K562 (cell line): ENCODE measurements at regions not wholly inside any gene's neighbourhood (a gene's known extent, or its start where the extent isn't known, plus 50 kb on each side); places are given as distances from the start of the nearest gene placed in this dataset.
A peak's percentile ranks its signal among the peaks of the same experiment; 100 is the strongest.
"Not testable (repeated sequence)": the region's sequence is repeated elsewhere in the genome, so short reads cannot be mapped to it uniquely, and the experiment has no call there.

Experiments
- ATAC-seq: fragments of 200-7000 bp; cut with Tn5 transposase; 3 replicates; pipeline ENCODE4 v1.9.1; 2020; ENCODE audit warnings: moderate library complexity
- BruUV-seq: library from RNA; stranded (reverse); fragments of 400-500 nt; replicated peaks from 2 replicates; lab custom pipeline; 2021; lab: Mats Ljungman, UMichigan
- CTCF ChIA-PET: fragments of 300-600 bp; formaldehyde crosslinking; extraction: SDS; loops from one replicate; lab custom pipeline; 2021; ENCODE audit warnings: low intra/inter-chr PET ratio; lab: Yijun Ruan, JAX
- POLR2A ChIA-PET: fragments of 300-600, 350-650 bp; sonication (Branson Sonifier 250); formaldehyde crosslinking; extraction: SDS; loops from one replicate; lab custom pipeline; 2021; ENCODE audit warnings: antibody characterized with exemption, inconsistent platforms; lab: Yijun Ruan, JAX
- DNase-seq, 4 experiments: peaks; one replicate each; pipeline versions ENCODE4 v3.0.0 to v3.0.0-alpha.2; 2011 to 2018; ENCODE audit warnings: low spot score in 3 of 4, mixed read lengths in 3 of 4; ENCODE audit errors: extremely low read depth in 1 of 4
- FAIRE-seq: peaks from 2 replicates; lab custom pipeline; 2011; peaks lifted over from hg19 to GRCh38; lab: Jason Lieb, UNC
- H2AFZ ChIP-seq: 2 replicates; pipeline ENCODE4 v1.6.0; 2011; ENCODE audit warnings: low read depth, low read length, control low read depth, inconsistent platforms
- H3K27ac ChIP-seq: fragments of 200-600 bp; 3 replicates; pipeline ENCODE4 v1.8.0; 2011; ENCODE audit warnings: low read depth, mild to moderate bottlenecking, control low read depth, inconsistent platforms, low read length, moderate library complexity, mixed read lengths; ENCODE audit errors: extremely low read depth
- H3K27me3 ChIP-seq, 2 experiments: fragments of 300-600 bp in 1 of 2; 2 replicates in 1 of 2; 3 replicates in 1 of 2; pipeline versions ENCODE4 v1.6.0 to v1.8.0; 2011; ENCODE audit warnings: inconsistent platforms in 2 of 2, low read length in 2 of 2, mild to moderate bottlenecking in 1 of 2, mixed read lengths in 1 of 2, moderate library complexity in 1 of 2; ENCODE audit not compliant: control insufficient read depth in 2 of 2, insufficient read depth in 2 of 2
- H3K36me3 ChIP-seq: fragments of 300-600 bp; 3 replicates; pipeline ENCODE4 v1.8.0; 2011; ENCODE audit warnings: mild to moderate bottlenecking, low read length, inconsistent platforms; ENCODE audit not compliant: control insufficient read depth, insufficient read depth
- H3K4me1 ChIP-seq, 2 experiments: fragments of 200-600 bp in 1 of 2; replicated peaks in 1 of 2; 2 replicates in 1 of 2; 3 replicates in 1 of 2; pipeline versions ENCODE4 v1.5.1 to v1.8.0; 2011; ENCODE audit warnings: inconsistent platforms in 2 of 2, low read length in 2 of 2, mild to moderate bottlenecking in 1 of 2, mixed read lengths in 1 of 2, moderate library complexity in 1 of 2; ENCODE audit not compliant: control insufficient read depth in 2 of 2, insufficient read depth in 2 of 2
- H3K4me2 ChIP-seq: 2 replicates; pipeline ENCODE4 v1.6.1; 2011; ENCODE audit warnings: low read length, control low read depth, inconsistent platforms, mixed read lengths; ENCODE audit not compliant: insufficient read depth
- H3K4me3 ChIP-seq: fragments of 200-600 bp; sonication (generic), shearing (Covaris generic); 2 replicates; pipeline ENCODE4 v1.5.1; 2016; ENCODE audit warnings: control low read depth, inconsistent platforms
- H3K79me2 ChIP-seq: fragments of 200-600 bp; 3 replicates; pipeline ENCODE4 v1.8.0; 2011; ENCODE audit warnings: low read length, inconsistent platforms; ENCODE audit not compliant: control insufficient read depth, insufficient read depth
- H3K9ac ChIP-seq, 2 experiments: 2 replicates each; pipeline versions ENCODE4 v1.6.0 to v1.6.1; 2011; ENCODE audit warnings: low read depth in 2 of 2, low read length in 2 of 2, control low read depth in 1 of 2, inconsistent platforms in 1 of 2, mild to moderate bottlenecking in 1 of 2, mixed read lengths in 1 of 2; ENCODE audit not compliant: insufficient read depth in 1 of 2
- H3K9me1 ChIP-seq: one replicate; pipeline ENCODE4 v1.6.0; 2011; ENCODE audit warnings: inconsistent platforms, mild to moderate bottlenecking, low read length, moderate library complexity; ENCODE audit not compliant: control insufficient read depth, insufficient read depth
- H3K9me3 ChIP-seq: replicated peaks from 2 replicates; pipeline ENCODE4 v1.5.1; 2011; ENCODE audit warnings: low read depth, low read length, inconsistent platforms; ENCODE audit not compliant: control insufficient read depth, insufficient read depth
- H4K20me1 ChIP-seq: replicated peaks from 2 replicates; pipeline ENCODE4 v1.6.1; 2011; ENCODE audit warnings: low read length, inconsistent platforms, mixed read lengths; ENCODE audit not compliant: control insufficient read depth, insufficient read depth
- ARHGAP35 ChIP-seq: fragments of 450-650 bp; IDR thresholded peaks from 2 replicates; pipeline ENCODE4 v1.6.1; 2018; ENCODE audit not compliant: partially characterized antibody
- C11orf30 ChIP-seq: fragments of 450-650 bp; IDR thresholded peaks from 2 replicates; pipeline ENCODE4 v1.6.1; 2016; ENCODE audit warnings: low read depth, mild to moderate bottlenecking
- MAFG ChIP-seq: fragments of 450-650 bp; conservative IDR thresholded peaks from 2 replicates; pipeline ENCODE4 v1.6.1; 2016; ENCODE audit warnings: missing genetic modification characterization, missing compliant biosample characterization
- MAFK ChIP-seq: IDR thresholded peaks from 2 replicates; pipeline ENCODE4 v1.6.1; 2011; ENCODE audit warnings: low read length, improper control_type of control experiment
- MTF1 ChIP-seq: fragments of 250-450 bp; sonication (Bioruptor Pico); IDR thresholded peaks from 2 replicates; pipeline ENCODE4 v1.9.0; 2021; ENCODE audit warnings: moderate library complexity, mild to moderate bottlenecking, inconsistent platforms, borderline replicate concordance
- MYC ChIP-seq, 2 experiments: fragments of 250-450 bp in 1 of 2; sonication (Bioruptor Pico) in 1 of 2; IDR thresholded peaks; 2 replicates each; pipeline versions ENCODE4 v1.5.1 to v1.6.1; 2012 to 2021; ENCODE audit warnings: low read depth in 2 of 2, borderline replicate concordance in 1 of 2, improper control_type of control experiment in 1 of 2, low read length in 1 of 2, mild to moderate bottlenecking in 1 of 2, moderate library complexity in 1 of 2
- NBN ChIP-seq: fragments of 450-650 bp; IDR thresholded peaks from 2 replicates; pipeline ENCODE4 v1.6.1; 2016; ENCODE audit warnings: low read depth, mild to moderate bottlenecking
- SIX5 ChIP-seq, 2 experiments: IDR thresholded peaks; 2 replicates each; pipeline ENCODE4 v1.6.1; 2011; ENCODE audit warnings: low read length in 2 of 2, borderline replicate concordance in 1 of 2, low read depth in 1 of 2, mild to moderate bottlenecking in 1 of 2, moderate library complexity in 1 of 2; ENCODE audit not compliant: insufficient read depth in 1 of 2
- TCFL5 ChIP-seq: fragments of 250-450 bp; sonication (Bioruptor Pico); conservative IDR thresholded peaks from 2 replicates; pipeline ENCODE4 v1.6.1; 2021; ENCODE audit warnings: mild to moderate bottlenecking, moderate library complexity, matching md5 sums
- ZNF316 ChIP-seq: fragments of 450-650 bp; IDR thresholded peaks from 2 replicates; pipeline ENCODE4 v1.6.1; 2016
- WGBS: fragments of 100-300 bp; shearing (Covaris generic); methylation state at CpG from one replicate; pipeline ENCODE4 v1.1.6; 2016; ENCODE audit warnings: low coverage, mixed read lengths; ENCODE audit not compliant: insufficient coverage; ENCODE audit errors: missing lambda C conversion rate; 5-methylcytosine and 5-hydroxymethylcytosine counted together
- in situ Hi-C: fragments of 300-500 bp; cut with MboI; formaldehyde crosslinking; loops from 4 replicates; pipeline ENCODE4 v1.15.0; 2018; ENCODE audit warnings: inconsistent platforms, mixed read lengths
- intact Hi-C: fragments of 100-400 bp; cut with micrococcal nuclease; formaldehyde crosslinking; loops from 2 replicates; pipeline ENCODE4 v1.14.2; 2022

- not testable (repeated sequence) for BruUV-seq, H3K9me3 ChIP-seq, H3K4me3 ChIP-seq, H3K36me3 ChIP-seq
- TF ChIP-seq C11orf30 (peak; percentile 38; the same call in 1 of the 2 replicates), ZNF316 (peak; percentile 63), MAFG (0 out of 2 replicates have a peak, but pooled peaks have one; percentile 8)
- TF ChIP-seq, all 486 proteins: peak for 3; not testable (repeated sequence) for 483
- H3K4me1 ChIP-seq, H3K27me3 ChIP-seq, in situ Hi-C loops, ATAC-seq, H4K20me1 ChIP-seq, H3K4me2 ChIP-seq, H3K79me2 ChIP-seq, H3K27ac ChIP-seq, H2AFZ ChIP-seq, intact Hi-C loops, CTCF ChIA-PET, DNase-seq, H3K9me1 ChIP-seq, H3K9ac ChIP-seq, POLR2A ChIA-PET, FAIRE-seq: not testable (repeated sequence)
- under 1% methylated on average over 6 of the region's 6 CpGs for WGBS
Observed at GRCh38 chr7:94797404-94797803, 110.0 kb upstream of the PPP1R9A start.

- Histone ChIP-seq H3K9ac (no peak overlapping the region), H3K9me1 (no peaks in the 10 kb centered on the region), H2AFZ (no peak overlapping the region), H3K4me1 (no peaks in the 10 kb centered on the region), H3K36me3 (no peaks in the 10 kb centered on the region), H3K4me2 (no peak overlapping the region), H3K9me3 (no peaks in the 10 kb centered on the region), H3K4me3 (no peak overlapping the region), H3K27me3 (no peaks in the 10 kb centered on the region), H3K79me2 (no peaks in the 10 kb centered on the region), H3K27ac (no peak overlapping the region), H4K20me1 (no peaks in the 10 kb centered on the region)
- TF ChIP-seq ARHGAP35: no peak
- TF ChIP-seq ZNF316: peak; percentile 59
- peak; percentile 8; the same call in 1 of the 2 replicates for TF ChIP-seq MAFK
- TF ChIP-seq MTF1: no peak
- peak; percentile 48; the same call in 1 of the 2 replicates for TF ChIP-seq MAFG
- no peak for TF ChIP-seq TCFL5 (CRISPR knock-in tag)
- no peak for TF ChIP-seq SIX5 (IDR thresholded peaks at IDR 0.05; ENCODE audit: borderline replicate concordance in 1 of 2, insufficient read depth in 1 of 2, low read depth in 1 of 2, low read length in 2 of 2)
- TF ChIP-seq NBN: no peak
- no peak for TF ChIP-seq MYC (IDR thresholded peaks at IDR 0.05; ENCODE audit: low read depth, low read length)
- TF ChIP-seq MYC (CRISPR knock-in tag; IDR thresholded peaks at IDR 0.05; ENCODE audit: borderline replicate concordance, low read depth): no peak
- POLR2A ChIA-PET: no interaction called here
- no peak for ATAC-seq
- intact Hi-C loops: no loop called here
- in situ Hi-C loops: no loop called here
- 0% methylated on average over 2 of the region's 2 CpGs for WGBS
- BruUV-seq: no TSS peak
- no peak for DNase-seq
- no peak for FAIRE-seq
- CTCF ChIA-PET: no interaction called here
Observed at GRCh38 chr7:94803821-94804220, 103.6 kb upstream of the PPP1R9A start.
